Glutamatergic neuron (in vitro differentiated cells): ENCODE measurements at regions not wholly inside any gene's neighbourhood (a gene's known extent, or its start where the extent isn't known, plus 50 kb on each side); places are given as distances from the start of the nearest gene placed in this dataset.
"Not testable (repeated sequence)": the region's sequence is repeated elsewhere in the genome, so short reads cannot be mapped to it uniquely, and the experiment has no call there.

Experiments used
- DNase-seq: peaks from one replicate; pipeline ENCODE4 v3.0.0; 2022
- H3K27ac Mint-ChIP-seq: one replicate; pipeline ENCODE4 v1.8.0; 2020; ENCODE audit warnings: mild to moderate bottlenecking, mixed read lengths, inconsistent platforms; ENCODE audit not compliant: unreplicated experiment
- H3K27me3 Mint-ChIP-seq: one replicate; pipeline ENCODE4 v1.8.0; 2020; ENCODE audit warnings: mild to moderate bottlenecking, moderate library complexity, mixed read lengths, inconsistent platforms; ENCODE audit not compliant: unreplicated experiment
- H3K36me3 Mint-ChIP-seq: one replicate; pipeline ENCODE4 v1.8.0; 2020; ENCODE audit warnings: mild to moderate bottlenecking, mixed read lengths, inconsistent platforms; ENCODE audit not compliant: unreplicated experiment
- H3K4me1 Mint-ChIP-seq: one replicate; pipeline ENCODE4 v1.8.0; 2020; ENCODE audit warnings: mild to moderate bottlenecking, low read depth, mixed read lengths, inconsistent platforms; ENCODE audit not compliant: unreplicated experiment
- H3K4me3 Mint-ChIP-seq: one replicate; pipeline ENCODE4 v1.8.0; 2020; ENCODE audit warnings: mild to moderate bottlenecking, mixed read lengths, inconsistent platforms; ENCODE audit not compliant: unreplicated experiment
- H3K9me3 Mint-ChIP-seq: one replicate; pipeline ENCODE4 v1.8.0; 2020; ENCODE audit warnings: mild to moderate bottlenecking, moderate library complexity, mixed read lengths, inconsistent platforms; ENCODE audit not compliant: unreplicated experiment
- TF ChIP-seq, protein P1 (sequence below): fragments of 200-600 bp; sonication (generic); IDR thresholded peaks from one replicate; pipeline ENCODE4 v1.5.0; 2021; ENCODE audit not compliant: partially characterized antibody, unreplicated experiment

DNA sequence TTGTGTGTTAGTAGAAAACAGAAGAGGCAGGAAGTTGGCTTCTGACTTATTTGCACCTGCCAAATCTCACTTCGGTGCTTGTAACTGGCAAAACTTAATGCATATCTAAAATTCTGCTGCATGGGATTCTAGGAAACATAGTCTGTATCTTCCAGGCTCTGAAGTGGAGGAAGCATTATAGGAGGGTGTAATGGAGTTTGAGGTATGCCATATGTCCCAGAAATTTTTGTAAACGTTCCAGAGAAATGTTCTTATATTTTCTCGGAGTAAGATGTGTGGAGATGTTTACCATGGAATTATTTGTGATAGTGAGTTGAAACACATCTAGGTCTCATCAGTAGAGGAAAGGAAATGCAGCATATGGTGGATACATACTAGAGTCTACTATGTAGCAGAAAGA, 1329.0 kb upstream of the NUDT12 start:
- DNase-seq: no peak
- Mint-ChIP-seq H3K9me3 (no peaks in the 10 kb centered on the region), H3K4me1 (no peaks in the 10 kb centered on the region), H3K27me3 (no peaks in the 10 kb centered on the region), H3K4me3 (no peak overlapping the region), H3K27ac (no peak overlapping the region), H3K36me3 (no peaks in the 10 kb centered on the region)
- TF ChIP-seq, protein P1, sequence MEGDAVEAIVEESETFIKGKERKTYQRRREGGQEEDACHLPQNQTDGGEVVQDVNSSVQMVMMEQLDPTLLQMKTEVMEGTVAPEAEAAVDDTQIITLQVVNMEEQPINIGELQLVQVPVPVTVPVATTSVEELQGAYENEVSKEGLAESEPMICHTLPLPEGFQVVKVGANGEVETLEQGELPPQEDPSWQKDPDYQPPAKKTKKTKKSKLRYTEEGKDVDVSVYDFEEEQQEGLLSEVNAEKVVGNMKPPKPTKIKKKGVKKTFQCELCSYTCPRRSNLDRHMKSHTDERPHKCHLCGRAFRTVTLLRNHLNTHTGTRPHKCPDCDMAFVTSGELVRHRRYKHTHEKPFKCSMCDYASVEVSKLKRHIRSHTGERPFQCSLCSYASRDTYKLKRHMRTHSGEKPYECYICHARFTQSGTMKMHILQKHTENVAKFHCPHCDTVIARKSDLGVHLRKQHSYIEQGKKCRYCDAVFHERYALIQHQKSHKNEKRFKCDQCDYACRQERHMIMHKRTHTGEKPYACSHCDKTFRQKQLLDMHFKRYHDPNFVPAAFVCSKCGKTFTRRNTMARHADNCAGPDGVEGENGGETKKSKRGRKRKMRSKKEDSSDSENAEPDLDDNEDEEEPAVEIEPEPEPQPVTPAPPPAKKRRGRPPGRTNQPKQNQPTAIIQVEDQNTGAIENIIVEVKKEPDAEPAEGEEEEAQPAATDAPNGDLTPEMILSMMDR: no peak

DNA sequence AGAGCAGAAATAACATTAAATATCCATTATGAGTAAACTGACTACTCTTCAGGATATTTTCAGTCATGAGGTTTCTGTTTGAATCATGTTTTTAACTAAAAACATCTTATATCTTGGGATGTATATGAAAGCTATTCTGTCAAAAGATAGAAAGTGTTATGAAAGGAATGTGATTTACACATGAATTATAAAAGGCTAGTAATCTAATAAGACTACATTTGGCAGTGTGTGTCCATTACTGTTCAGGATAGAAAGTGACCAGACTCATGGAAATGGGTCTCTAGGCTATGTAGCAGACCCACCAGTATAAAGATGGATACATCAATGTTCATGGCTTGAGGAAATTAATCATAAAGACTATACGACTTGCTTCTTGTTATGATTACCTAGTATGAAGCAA, 1328.2 kb upstream of the NUDT12 start:
- Mint-ChIP-seq H3K36me3 (no peaks in the 10 kb centered on the region), H3K9me3 (no peaks in the 10 kb centered on the region), H3K27ac (no peak overlapping the region), H3K4me3 (no peak overlapping the region), H3K27me3 (no peaks in the 10 kb centered on the region), H3K4me1 (no peaks in the 10 kb centered on the region)
- DNase-seq: no peak
- TF ChIP-seq, protein P1: no peak

DNA sequence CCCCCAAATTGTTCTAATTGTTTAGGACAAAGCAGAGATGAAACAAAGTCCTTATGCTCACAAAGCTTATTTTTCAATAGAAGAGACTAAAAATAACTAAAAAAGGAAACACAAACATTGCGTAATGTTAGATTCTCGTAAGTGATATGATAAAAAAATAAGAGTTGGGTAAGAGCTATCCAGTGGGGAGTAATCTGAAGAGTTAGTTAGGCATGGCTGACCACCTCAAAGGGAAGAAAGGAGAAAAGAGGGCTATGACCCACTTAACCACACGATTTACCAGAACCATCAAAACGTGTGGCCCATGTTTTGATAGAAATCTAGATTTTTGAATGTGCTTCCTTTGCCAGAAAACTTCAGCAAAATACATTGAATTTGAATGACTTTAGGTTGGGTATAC, 1296.8 kb upstream of the NUDT12 start:
- Mint-ChIP-seq H3K27ac (no peak overlapping the region), H3K27me3 (no peaks in the 10 kb centered on the region), H3K4me1 (no peaks in the 10 kb centered on the region), H3K36me3 (no peaks in the 10 kb centered on the region), H3K9me3 (no peaks in the 10 kb centered on the region), H3K4me3 (no peak overlapping the region)
- TF ChIP-seq, protein P1: no peak
- DNase-seq: no peak

DNA sequence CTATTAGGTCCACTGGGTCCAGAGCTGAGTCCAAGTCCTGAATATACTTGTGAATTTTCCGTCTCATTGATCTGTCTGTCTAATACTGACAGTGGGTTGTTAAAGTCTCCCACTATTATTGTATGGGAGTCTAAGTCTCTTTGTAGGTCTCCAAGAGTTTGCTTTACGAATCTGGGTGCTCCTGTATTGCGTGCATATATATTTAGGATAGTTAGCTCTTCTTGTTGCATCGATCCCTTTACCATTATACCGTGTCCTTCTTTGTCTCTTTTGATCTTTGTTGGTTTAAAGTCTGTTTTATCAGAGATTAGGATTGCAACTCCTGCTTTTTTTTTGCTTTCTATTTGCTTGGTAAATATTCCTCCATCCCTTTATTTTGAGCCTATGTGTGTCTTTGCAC, 1289.5 kb upstream of the NUDT12 start:
- H3K27me3 Mint-ChIP-seq, H3K4me1 Mint-ChIP-seq, H3K9me3 Mint-ChIP-seq, H3K36me3 Mint-ChIP-seq, H3K4me3 Mint-ChIP-seq, H3K27ac Mint-ChIP-seq, DNase-seq: not testable (repeated sequence)

DNA sequence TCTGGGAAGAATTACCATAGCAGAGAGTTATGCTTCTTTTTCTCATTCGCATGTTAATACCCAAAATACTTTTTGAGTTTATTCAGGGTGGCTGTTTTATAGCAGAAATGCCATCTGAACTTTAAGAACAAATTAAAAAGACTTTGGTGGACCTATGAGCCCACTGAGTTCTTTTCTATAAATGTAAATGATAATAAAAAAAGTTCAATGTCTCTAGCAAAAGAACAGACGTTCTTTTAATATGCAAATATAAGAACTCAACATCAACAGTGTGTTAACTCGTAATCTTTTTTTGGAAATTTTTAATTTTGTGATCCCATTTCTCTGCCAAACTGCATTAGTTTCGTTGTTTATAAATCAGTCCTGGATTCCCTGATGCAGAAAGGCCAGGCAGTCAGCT, 1283.0 kb upstream of the NUDT12 start:
- H3K27ac Mint-ChIP-seq: no peak overlapping the region
- no peak for DNase-seq
- H3K36me3 Mint-ChIP-seq: no peaks in the 10 kb centered on the region
- H3K9me3 Mint-ChIP-seq: no peaks in the 10 kb centered on the region
- H3K4me1 Mint-ChIP-seq: no peaks in the 10 kb centered on the region
- no peak overlapping the region for H3K4me3 Mint-ChIP-seq
- TF ChIP-seq, protein P1: no peak
- H3K27me3 Mint-ChIP-seq: no peaks in the 10 kb centered on the region

DNA sequence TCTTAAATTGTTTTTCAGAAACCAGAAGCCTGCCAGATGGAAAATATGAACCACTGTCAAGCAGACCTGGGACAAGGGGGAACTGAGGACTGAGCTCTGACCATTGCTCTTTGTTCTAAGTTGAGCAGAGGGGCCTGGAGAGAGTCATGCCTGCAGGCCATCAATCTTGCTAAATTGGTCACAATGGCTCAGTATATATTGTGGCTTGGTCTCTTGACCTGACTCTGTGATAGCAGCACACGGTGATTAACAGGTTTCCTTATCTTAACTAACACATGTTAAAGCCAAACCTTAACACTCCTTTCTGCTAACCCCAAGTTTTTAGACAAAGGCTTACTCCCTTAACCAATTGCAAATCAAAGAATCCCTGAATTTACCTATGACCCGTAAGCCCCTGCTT, 1281.2 kb upstream of the NUDT12 start:
- Mint-ChIP-seq H3K4me3 (no peak overlapping the region), H3K27me3 (no peaks in the 10 kb centered on the region), H3K9me3 (no peaks in the 10 kb centered on the region), H3K4me1 (no peaks in the 10 kb centered on the region), H3K27ac (no peak overlapping the region), H3K36me3 (no peaks in the 10 kb centered on the region)
- DNase-seq: no peak
- TF ChIP-seq, protein P1: no peak
